NCI-H524 (cell line): ENCODE measurements at regions not wholly inside any gene's neighbourhood (a gene's known extent, or its start where the extent isn't known, plus 50 kb on each side); places are given as distances from the start of the nearest gene placed in this dataset.

Experiments
- DNase-seq, 2 experiments: peaks; one replicate each; lab custom pipeline; 2025; lab: John Stamatoyannopoulos, UW

DNA sequence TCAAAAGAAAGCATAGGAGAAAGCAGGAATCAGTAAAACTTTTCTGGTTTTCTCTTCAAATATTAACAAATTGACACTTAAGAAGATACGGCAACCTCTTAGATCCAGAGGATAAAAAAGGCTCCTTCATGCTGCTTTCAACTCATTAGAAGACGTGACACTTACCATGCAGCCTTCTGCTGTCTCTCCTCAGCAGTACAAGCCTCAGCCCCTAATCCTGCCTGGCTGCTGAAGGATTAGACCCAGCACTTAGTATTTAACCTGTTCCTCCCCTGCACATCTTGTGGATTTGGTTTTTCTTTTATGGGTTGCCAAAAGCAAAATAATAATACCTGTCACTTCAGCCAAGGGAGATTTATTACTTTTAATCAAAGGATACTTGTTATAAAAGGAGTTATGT is 108.4 kb downstream of the LYZL1 start:
- DNase-seq, result peak in 1 of 2 experiments; percentile 59

- no peak for DNase-seq
These were observed 114.3 kb downstream of the LYZL1 start for GRCh38 chr10:29403208-29403607.

- DNase-seq, result no peak
These were observed 118.5 kb downstream of the LYZL1 start for GRCh38 chr10:29407280-29407858.
